HepG2 (cell line): ENCODE measurements at regions not wholly inside any gene's neighbourhood (a gene's known extent, or its start where the extent isn't known, plus 50 kb on each side); places are given as distances from the start of the nearest gene placed in this dataset.

Experiments
- ATAC-seq: fragments of 200-7000 bp; cut with Tn5 transposase; 3 replicates; pipeline ENCODE4 v1.9.1; 2020; ENCODE audit warnings: mild to moderate bottlenecking, moderate library complexity
- BruUV-seq: library from RNA; stranded (reverse); fragments of 400-500 nt; replicated peaks from 2 replicates; lab custom pipeline; 2021; lab: Mats Ljungman, UMichigan
- CTCF ChIA-PET: fragments of 300-600 bp; formaldehyde crosslinking; extraction: SDS; loops from one replicate; lab custom pipeline; 2021; ENCODE audit warnings: low total read pairs, inconsistent platforms, low intra/inter-chr PET ratio; lab: Yijun Ruan, JAX
- POLR2A ChIA-PET: fragments of 350-600 bp; sonication (Branson Sonifier 250); formaldehyde crosslinking; loops from one replicate; lab custom pipeline; 2020; ENCODE audit warnings: antibody characterized with exemption, inconsistent platforms; lab: Yijun Ruan, JAX
- DNase-seq: peaks from one replicate; pipeline ENCODE4 v3.0.0-alpha.2; 2015; ENCODE audit warnings: low spot score
- FAIRE-seq: peaks from 3 replicates; lab custom pipeline; 2011; peaks lifted over from hg19 to GRCh38; lab: Jason Lieb, UNC
- H2AFZ ChIP-seq: one replicate; pipeline ENCODE4 v1.6.1; 2011; ENCODE audit warnings: low read length, inconsistent platforms
- H3K27ac ChIP-seq: fragments of 300-600 bp; 3 replicates; pipeline ENCODE4 v1.8.0; 2011; ENCODE audit warnings: mixed run types, mild to moderate bottlenecking, mixed read lengths, low read length, inconsistent platforms; ENCODE audit not compliant: insufficient read depth; ENCODE audit errors: extremely low read length
- H3K27me3 ChIP-seq, 2 experiments: fragments of 200-600 bp in 1 of 2; 2 replicates in 1 of 2; 3 replicates in 1 of 2; pipeline versions ENCODE4 v1.6.0 to v1.8.0; 2011; ENCODE audit warnings: low read length in 2 of 2, mild to moderate bottlenecking in 2 of 2, moderate library complexity in 2 of 2, inconsistent platforms in 1 of 2; ENCODE audit not compliant: insufficient read depth in 2 of 2, control insufficient read depth in 1 of 2
- H3K36me3 ChIP-seq, 2 experiments: fragments of 200-600 bp in 1 of 2; replicated peaks in 1 of 2; 2 replicates in 1 of 2; 3 replicates in 1 of 2; pipeline versions ENCODE4 v1.5.1 to v1.8.0; 2011; ENCODE audit warnings: low read length in 2 of 2, inconsistent platforms in 1 of 2; ENCODE audit not compliant: insufficient read depth in 2 of 2, control insufficient read depth in 1 of 2
- H3K4me1 ChIP-seq: 2 replicates; pipeline ENCODE4 v1.5.1; 2012; ENCODE audit warnings: low read length, inconsistent platforms; ENCODE audit not compliant: insufficient read depth
- H3K4me2 ChIP-seq: 2 replicates; pipeline ENCODE4 v1.6.0; 2011; ENCODE audit warnings: low read depth, low read length, inconsistent platforms
- H3K4me3 ChIP-seq, 3 experiments: fragments of 200-600 bp in 1 of 3; sonication (generic), shearing (Covaris generic) in 1 of 3; replicated peaks in 1 of 3; 2 replicates each; pipeline ENCODE4 v1.5.1; 2011 to 2016; ENCODE audit warnings: low read length in 3 of 3, inconsistent platforms in 2 of 3, low read depth in 2 of 3, mild to moderate bottlenecking in 2 of 3, control low read depth in 1 of 3, mixed read lengths in 1 of 3; ENCODE audit not compliant: insufficient read depth in 1 of 3
- H3K79me2 ChIP-seq: one replicate; pipeline ENCODE4 v1.6.1; 2011; ENCODE audit warnings: low read length, inconsistent platforms; ENCODE audit not compliant: insufficient read depth
- H3K9ac ChIP-seq: 2 replicates; pipeline ENCODE4 v1.6.0; 2011; ENCODE audit warnings: mild to moderate bottlenecking, low read depth, low read length, inconsistent platforms; ENCODE audit not compliant: insufficient read depth
- H3K9me3 ChIP-seq: 2 replicates; pipeline ENCODE4 v1.5.1; 2012; ENCODE audit warnings: mild to moderate bottlenecking, low read length
- H4K20me1 ChIP-seq: 2 replicates; pipeline ENCODE4 v1.6.0; 2011; ENCODE audit warnings: inconsistent platforms, mild to moderate bottlenecking, low read length, moderate library complexity; ENCODE audit not compliant: insufficient read depth
- BRCA1 ChIP-seq: sonication (generic); formaldehyde crosslinking; IDR thresholded peaks from 2 replicates; pipeline ENCODE4 v1.4.0; 2020; ENCODE audit warnings: missing genetic modification reagents
- ELF3 ChIP-seq: IDR thresholded peaks from 2 replicates; pipeline ENCODE4 v1.6.1; 2016; ENCODE audit warnings: missing genetic modification reagents, missing compliant biosample characterization
- FOXA3 ChIP-seq: IDR thresholded peaks from 2 replicates; pipeline ENCODE4 v1.6.1; 2016; ENCODE audit warnings: missing genetic modification reagents, missing compliant biosample characterization
- HOXA7 ChIP-seq: sonication (generic); formaldehyde crosslinking; IDR thresholded peaks from 2 replicates; pipeline ENCODE4 v1.8.1; 2022; ENCODE audit warnings: mild to moderate bottlenecking, missing genetic modification reagents, moderate library complexity
- KLF15 ChIP-seq: sonication (generic); formaldehyde crosslinking; IDR thresholded peaks from 2 replicates; pipeline ENCODE4 v1.8.1; 2023; ENCODE audit warnings: borderline replicate concordance, mild to moderate bottlenecking, inconsistent platforms, missing genetic modification reagents, mixed read lengths
- NRL ChIP-seq: sonication (generic); formaldehyde crosslinking; IDR thresholded peaks from 2 replicates; pipeline ENCODE4 v1.5.0; 2020; ENCODE audit warnings: missing genetic modification reagents, mild to moderate bottlenecking, moderate library complexity, borderline replicate concordance
- POLR2AphosphoS5 ChIP-seq: IDR thresholded peaks from 2 replicates; pipeline ENCODE4 v1.6.1; 2012; ENCODE audit warnings: low read depth, low read length
- SPEN ChIP-seq: sonication (generic); formaldehyde crosslinking; IDR thresholded peaks from 2 replicates; pipeline ENCODE4 v1.5.1; 2020; ENCODE audit warnings: low read depth, mild to moderate bottlenecking, missing genetic modification reagents
- ZBTB7B ChIP-seq: sonication (generic); formaldehyde crosslinking; IDR thresholded peaks from 2 replicates; pipeline ENCODE4 v1.4.0; 2020; ENCODE audit warnings: missing genetic modification reagents
- ZFP36L2 ChIP-seq: sonication (generic); formaldehyde crosslinking; IDR thresholded peaks from 2 replicates; pipeline ENCODE4 v1.4.0; 2020; ENCODE audit warnings: missing genetic modification reagents
- ZFY ChIP-seq: sonication (generic); formaldehyde crosslinking; IDR thresholded peaks from 2 replicates; pipeline ENCODE4 v1.4.0; 2020; ENCODE audit warnings: missing genetic modification reagents
- ZNF484 ChIP-seq: sonication (generic); formaldehyde crosslinking; IDR thresholded peaks from 2 replicates; pipeline ENCODE4 v1.5.1; 2020; ENCODE audit warnings: mild to moderate bottlenecking, low read depth, missing genetic modification reagents, borderline replicate concordance
- ZNF512B ChIP-seq: sonication (generic); formaldehyde crosslinking; IDR thresholded peaks from 2 replicates; pipeline ENCODE4 v1.5.1; 2020; ENCODE audit warnings: missing genetic modification reagents, mild to moderate bottlenecking, borderline replicate concordance
- ZNF772 ChIP-seq: sonication (generic); formaldehyde crosslinking; IDR thresholded peaks from 2 replicates; pipeline ENCODE4 v1.5.0; 2020; ENCODE audit warnings: mild to moderate bottlenecking, missing genetic modification reagents
- WGBS: methylation state at CpG from one replicate; pipeline ENCODE4 v1.1.6; 2017; ENCODE audit warnings: low lambda C conversion rate; 5-methylcytosine and 5-hydroxymethylcytosine counted together
- in situ Hi-C: cut with HindIII; loops from 2 replicates; pipeline ENCODE4 v1.10.0; 2017; ENCODE audit warnings: low pct_unique_long_range_greater_than_20kb; ENCODE audit not compliant: extremely low pct_ligation_motif_present
- intact Hi-C: fragments of 100-400 bp; cut with micrococcal nuclease; formaldehyde crosslinking; loops from one replicate; pipeline ENCODE4 v1.10.0; 2022; ENCODE audit not compliant: unreplicated experiment
- TF ChIP-seq, protein P1 (sequence below): sonication (generic); formaldehyde crosslinking; IDR thresholded peaks from 2 replicates; pipeline ENCODE4 v1.5.0; 2020; ENCODE audit warnings: mild to moderate bottlenecking, missing genetic modification reagents
- TF ChIP-seq, protein P2 (sequence below): IDR thresholded peaks from 2 replicates; pipeline ENCODE4 v1.6.1; 2018; ENCODE audit warnings: missing genetic modification reagents

- intact Hi-C loops, result no loop called here
- H3K27ac ChIP-seq, result no peak overlapping the region
- no peaks in the 10 kb centered on the region for H3K27me3 ChIP-seq
- FAIRE-seq (no peak), DNase-seq (no peak), ATAC-seq (no peak)
- H3K9ac ChIP-seq, result no peak overlapping the region
- TF ChIP-seq KLF15 (no peak), FOXA3 (CRISPR knock-in tag) (no peak), ELF3 (no peak), ZFY (CRISPR knock-in tag) (no peak), ZNF484 (CRISPR knock-in tag) (no peak), ZFP36L2 (CRISPR knock-in tag) (no peak), NRL (CRISPR knock-in tag) (no peak), SPEN (CRISPR knock-in tag) (no peak), HOXA7 (CRISPR knock-in tag) (no peak), POLR2AphosphoS5 (no peak), BRCA1 (CRISPR knock-in tag) (no peak), ZNF512B (CRISPR knock-in tag) (no peak), ZBTB7B (CRISPR knock-in tag) (no peak), ZNF772 (no peak)
- TF ChIP-seq, protein P1, sequence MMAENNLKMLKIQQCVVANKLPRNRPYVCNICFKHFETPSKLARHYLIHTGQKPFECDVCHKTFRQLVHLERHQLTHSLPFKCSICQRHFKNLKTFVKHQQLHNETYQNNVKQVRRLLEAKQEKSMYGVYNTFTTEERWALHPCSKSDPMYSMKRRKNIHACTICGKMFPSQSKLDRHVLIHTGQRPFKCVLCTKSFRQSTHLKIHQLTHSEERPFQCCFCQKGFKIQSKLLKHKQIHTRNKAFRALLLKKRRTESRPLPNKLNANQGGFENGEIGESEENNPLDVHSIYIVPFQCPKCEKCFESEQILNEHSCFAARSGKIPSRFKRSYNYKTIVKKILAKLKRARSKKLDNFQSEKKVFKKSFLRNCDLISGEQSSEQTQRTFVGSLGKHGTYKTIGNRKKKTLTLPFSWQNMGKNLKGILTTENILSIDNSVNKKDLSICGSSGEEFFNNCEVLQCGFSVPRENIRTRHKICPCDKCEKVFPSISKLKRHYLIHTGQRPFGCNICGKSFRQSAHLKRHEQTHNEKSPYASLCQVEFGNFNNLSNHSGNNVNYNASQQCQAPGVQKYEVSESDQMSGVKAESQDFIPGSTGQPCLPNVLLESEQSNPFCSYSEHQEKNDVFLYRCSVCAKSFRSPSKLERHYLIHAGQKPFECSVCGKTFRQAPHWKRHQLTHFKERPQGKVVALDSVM (CRISPR knock-in tag), result no peak
- TF ChIP-seq, protein P2, sequence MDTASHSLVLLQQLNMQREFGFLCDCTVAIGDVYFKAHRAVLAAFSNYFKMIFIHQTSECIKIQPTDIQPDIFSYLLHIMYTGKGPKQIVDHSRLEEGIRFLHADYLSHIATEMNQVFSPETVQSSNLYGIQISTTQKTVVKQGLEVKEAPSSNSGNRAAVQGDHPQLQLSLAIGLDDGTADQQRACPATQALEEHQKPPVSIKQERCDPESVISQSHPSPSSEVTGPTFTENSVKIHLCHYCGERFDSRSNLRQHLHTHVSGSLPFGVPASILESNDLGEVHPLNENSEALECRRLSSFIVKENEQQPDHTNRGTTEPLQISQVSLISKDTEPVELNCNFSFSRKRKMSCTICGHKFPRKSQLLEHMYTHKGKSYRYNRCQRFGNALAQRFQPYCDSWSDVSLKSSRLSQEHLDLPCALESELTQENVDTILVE (CRISPR knock-in tag), result no peak
- no peak overlapping the region for H2AFZ ChIP-seq
- H3K4me2 ChIP-seq, result no peak overlapping the region
- no TSS peak for BruUV-seq
- ChIA-PET CTCF (no interaction called here), POLR2A (no interaction called here)
- H3K79me2 ChIP-seq, result no peaks in the 10 kb centered on the region
- 24% methylated on average over 4 of the region's 4 CpGs for WGBS
- H3K4me1 ChIP-seq, result no peaks in the 10 kb centered on the region
- no peak overlapping the region for H3K4me3 ChIP-seq
- in situ Hi-C loops, result no loop called here
- no peaks in the 10 kb centered on the region for H4K20me1 ChIP-seq
- H3K9me3 ChIP-seq, result no peaks in the 10 kb centered on the region
- no peaks in the 10 kb centered on the region for H3K36me3 ChIP-seq
Measured at GRCh38 chr1:192867180-192867579, 58.3 kb downstream of the RGS2 start.
